Epithelial cell of esophagus (primary cell): ENCODE measurements at regions not wholly inside any gene's neighbourhood (a gene's known extent, or its start where the extent isn't known, plus 50 kb on each side); places are given as distances from the start of the nearest gene placed in this dataset.

Experiments used
- DNase-seq: peaks from one replicate; pipeline ENCODE4 v3.0.0; 2010; ENCODE audit warnings: low read depth
- H3K4me3 ChIP-seq: 2 replicates; pipeline ENCODE4 v1.5.1; 2011; ENCODE audit warnings: mild to moderate bottlenecking, low read length, control low read depth
- TF ChIP-seq, protein P1 (sequence below): IDR thresholded peaks from 2 replicates; pipeline ENCODE4 v1.5.1; 2011; ENCODE audit warnings: low read depth, mild to moderate bottlenecking, low read length, control low read depth, inconsistent platforms; ENCODE audit not compliant: insufficient read depth; ENCODE audit errors: missing control alignments

DNA sequence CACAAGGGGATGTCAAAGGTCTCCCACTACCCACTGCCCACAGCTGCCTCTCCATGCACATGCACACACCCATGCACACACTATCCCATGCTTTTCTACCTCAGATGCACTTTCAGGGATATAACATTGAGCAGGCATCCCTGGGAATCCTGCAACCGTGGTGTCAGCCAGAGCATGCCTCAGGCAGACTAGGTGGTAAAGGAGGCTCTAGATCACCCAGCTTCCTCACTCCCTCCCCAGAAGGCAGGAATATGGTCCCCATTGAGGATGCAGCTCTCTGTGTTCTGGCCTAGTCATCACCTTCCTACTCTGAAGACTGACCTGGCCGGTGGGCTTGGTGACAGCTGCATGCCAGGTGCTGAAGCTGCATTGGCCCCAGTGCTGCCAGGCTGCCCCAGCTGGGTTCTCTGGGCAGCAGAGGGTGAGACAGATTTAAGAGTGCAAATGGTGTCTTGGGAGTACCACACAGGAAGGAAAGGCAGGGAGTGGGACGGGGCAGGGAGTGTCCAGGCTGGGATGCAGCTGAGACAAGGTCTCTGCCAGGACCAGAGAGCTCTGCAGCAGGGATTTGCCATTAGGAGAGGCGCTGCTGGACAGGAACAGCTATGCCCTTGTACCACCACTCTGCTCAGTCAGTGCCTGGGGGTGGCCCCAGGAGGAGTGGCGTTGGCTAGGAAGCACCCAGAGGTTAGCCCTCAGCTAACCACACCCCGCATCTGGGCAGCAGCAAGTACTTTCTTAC, 53.4 kb upstream of the GDF10 start:
- no peak overlapping the region for H3K4me3 ChIP-seq
- no peak for DNase-seq
- TF ChIP-seq, protein P1, sequence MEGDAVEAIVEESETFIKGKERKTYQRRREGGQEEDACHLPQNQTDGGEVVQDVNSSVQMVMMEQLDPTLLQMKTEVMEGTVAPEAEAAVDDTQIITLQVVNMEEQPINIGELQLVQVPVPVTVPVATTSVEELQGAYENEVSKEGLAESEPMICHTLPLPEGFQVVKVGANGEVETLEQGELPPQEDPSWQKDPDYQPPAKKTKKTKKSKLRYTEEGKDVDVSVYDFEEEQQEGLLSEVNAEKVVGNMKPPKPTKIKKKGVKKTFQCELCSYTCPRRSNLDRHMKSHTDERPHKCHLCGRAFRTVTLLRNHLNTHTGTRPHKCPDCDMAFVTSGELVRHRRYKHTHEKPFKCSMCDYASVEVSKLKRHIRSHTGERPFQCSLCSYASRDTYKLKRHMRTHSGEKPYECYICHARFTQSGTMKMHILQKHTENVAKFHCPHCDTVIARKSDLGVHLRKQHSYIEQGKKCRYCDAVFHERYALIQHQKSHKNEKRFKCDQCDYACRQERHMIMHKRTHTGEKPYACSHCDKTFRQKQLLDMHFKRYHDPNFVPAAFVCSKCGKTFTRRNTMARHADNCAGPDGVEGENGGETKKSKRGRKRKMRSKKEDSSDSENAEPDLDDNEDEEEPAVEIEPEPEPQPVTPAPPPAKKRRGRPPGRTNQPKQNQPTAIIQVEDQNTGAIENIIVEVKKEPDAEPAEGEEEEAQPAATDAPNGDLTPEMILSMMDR, result no peak

DNA sequence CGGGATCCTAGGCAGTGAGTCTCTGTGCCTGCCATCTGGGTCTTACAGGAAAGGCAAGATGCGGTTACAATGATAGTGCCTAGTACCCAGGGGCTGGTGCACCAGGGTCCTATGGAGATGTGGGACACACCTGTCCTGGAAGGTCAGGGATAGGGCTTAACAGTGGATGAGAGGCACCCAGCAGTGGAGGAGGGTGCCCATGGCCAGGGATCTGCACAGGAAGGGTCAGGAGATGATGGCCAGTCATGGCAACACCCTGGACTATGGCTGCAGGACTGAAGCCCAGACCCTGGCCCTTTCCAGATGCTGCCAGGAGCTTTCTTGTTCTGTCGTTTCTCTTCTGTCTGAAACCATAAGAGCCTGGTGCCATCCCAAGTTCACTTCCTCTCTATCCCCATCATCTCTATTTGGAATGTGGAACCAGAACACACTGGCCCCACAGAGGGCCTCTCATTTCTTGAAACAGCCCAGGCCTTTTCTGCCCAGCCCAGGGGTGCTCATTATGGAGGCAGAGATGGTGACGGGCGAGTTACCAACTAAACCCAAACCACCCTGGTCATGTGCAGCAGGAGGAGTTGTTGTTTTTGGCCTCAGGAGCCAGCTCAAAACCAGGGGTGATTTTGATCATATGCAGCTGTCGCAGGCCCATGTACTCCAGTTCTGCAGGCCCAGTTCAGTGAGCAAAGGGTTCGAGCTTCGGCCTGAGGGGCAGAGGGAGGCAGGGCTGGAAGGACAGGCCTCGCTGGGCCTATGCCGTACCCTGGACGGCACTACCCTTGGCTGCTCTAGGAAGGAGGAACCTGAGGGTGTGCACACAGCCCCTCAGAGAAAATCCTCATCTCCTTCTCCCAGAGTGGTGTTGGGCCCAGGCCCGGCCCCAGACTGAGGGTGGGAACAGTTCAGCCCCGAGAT, 52.6 kb upstream of the GDF10 start:
- no peak overlapping the region for H3K4me3 ChIP-seq
- no peak for DNase-seq
- TF ChIP-seq, protein P1, result no peak

DNA sequence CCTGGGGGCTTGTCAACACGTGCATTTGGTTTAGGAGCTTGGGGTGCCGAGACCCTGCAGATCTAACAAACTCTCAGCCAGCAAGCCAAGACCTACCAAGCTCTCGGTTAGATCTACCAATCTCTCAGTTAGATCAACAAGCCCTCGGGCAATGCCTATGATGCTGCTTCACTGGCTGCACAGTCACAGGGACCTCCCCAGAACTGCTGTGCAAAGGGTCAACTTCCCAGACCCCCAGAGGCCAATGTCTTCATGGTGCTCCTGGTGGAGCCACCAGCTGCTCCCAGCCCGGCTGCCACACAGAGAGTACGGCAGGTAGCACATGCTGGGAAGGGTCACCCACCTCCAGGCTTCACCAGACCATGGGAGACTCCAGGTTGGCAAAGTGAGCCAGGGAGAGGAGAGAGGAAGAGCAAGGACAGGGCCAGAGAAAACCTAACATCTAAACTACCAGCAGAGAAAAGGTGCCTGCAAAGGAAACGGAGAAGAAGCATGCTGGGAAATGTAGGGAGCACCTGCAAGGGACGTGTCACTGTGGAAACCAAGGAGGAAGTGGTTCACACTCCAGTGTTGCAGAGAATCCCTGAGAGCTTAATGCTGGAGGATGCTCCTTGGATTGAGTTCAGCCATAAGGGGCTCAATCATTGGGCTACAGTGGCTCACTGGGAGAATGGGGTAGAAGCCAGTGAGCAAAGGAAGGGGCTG, 51.5 kb upstream of the GDF10 start:
- DNase-seq, result no peak
- H3K4me3 ChIP-seq, result no peak overlapping the region
- TF ChIP-seq, protein P1, result no peak

DNA sequence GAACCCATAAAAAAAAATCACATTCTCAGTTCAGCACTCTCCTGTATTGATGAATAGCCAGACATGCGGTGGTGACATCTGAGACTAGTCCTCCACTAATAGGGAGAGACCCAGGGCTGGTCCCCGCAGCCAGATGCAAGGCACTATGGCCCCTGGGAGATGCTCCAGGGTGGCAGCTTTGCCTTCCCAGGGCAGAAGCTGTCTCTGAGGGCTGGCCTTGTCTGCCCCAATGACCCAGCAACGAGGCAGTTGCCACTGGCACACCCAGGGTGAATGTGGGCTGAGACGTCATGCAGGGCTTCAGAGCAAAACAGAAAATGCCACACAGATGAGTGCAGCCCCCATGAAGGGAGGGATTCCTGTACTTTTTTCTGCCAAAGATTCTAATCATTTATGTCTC, 50.1 kb upstream of the GDF10 start:
- no peak for DNase-seq
- no peak overlapping the region for H3K4me3 ChIP-seq
- TF ChIP-seq, protein P1, result no peak
